HepG2 (cell line): ENCODE measurements at regions not wholly inside any gene's neighbourhood (a gene's known extent, or its start where the extent isn't known, plus 50 kb on each side); places are given as distances from the start of the nearest gene placed in this dataset.

Experiments
- ATAC-seq: fragments of 200-7000 bp; cut with Tn5 transposase; 3 replicates; pipeline ENCODE4 v1.9.1; 2020; ENCODE audit warnings: mild to moderate bottlenecking, moderate library complexity
- BruUV-seq: library from RNA; stranded (reverse); fragments of 400-500 nt; replicated peaks from 2 replicates; lab custom pipeline; 2021; lab: Mats Ljungman, UMichigan
- CTCF ChIA-PET: fragments of 300-600 bp; formaldehyde crosslinking; extraction: SDS; loops from one replicate; lab custom pipeline; 2021; ENCODE audit warnings: low total read pairs, inconsistent platforms, low intra/inter-chr PET ratio; lab: Yijun Ruan, JAX
- POLR2A ChIA-PET: fragments of 350-600 bp; sonication (Branson Sonifier 250); formaldehyde crosslinking; loops from one replicate; lab custom pipeline; 2020; ENCODE audit warnings: antibody characterized with exemption, inconsistent platforms; lab: Yijun Ruan, JAX
- DNase-seq: peaks from one replicate; pipeline ENCODE4 v3.0.0-alpha.2; 2015; ENCODE audit warnings: low spot score
- FAIRE-seq: peaks from 3 replicates; lab custom pipeline; 2011; peaks lifted over from hg19 to GRCh38; lab: Jason Lieb, UNC
- H2AFZ ChIP-seq: one replicate; pipeline ENCODE4 v1.6.1; 2011; ENCODE audit warnings: low read length, inconsistent platforms
- H3K27ac ChIP-seq: fragments of 300-600 bp; 3 replicates; pipeline ENCODE4 v1.8.0; 2011; ENCODE audit warnings: mixed run types, mild to moderate bottlenecking, mixed read lengths, low read length, inconsistent platforms; ENCODE audit not compliant: insufficient read depth; ENCODE audit errors: extremely low read length
- H3K27me3 ChIP-seq, 2 experiments: fragments of 200-600 bp in 1 of 2; 2 replicates in 1 of 2; 3 replicates in 1 of 2; pipeline versions ENCODE4 v1.6.0 to v1.8.0; 2011; ENCODE audit warnings: low read length in 2 of 2, mild to moderate bottlenecking in 2 of 2, moderate library complexity in 2 of 2, inconsistent platforms in 1 of 2; ENCODE audit not compliant: insufficient read depth in 2 of 2, control insufficient read depth in 1 of 2
- H3K36me3 ChIP-seq, 2 experiments: fragments of 200-600 bp in 1 of 2; replicated peaks in 1 of 2; 2 replicates in 1 of 2; 3 replicates in 1 of 2; pipeline versions ENCODE4 v1.5.1 to v1.8.0; 2011; ENCODE audit warnings: low read length in 2 of 2, inconsistent platforms in 1 of 2; ENCODE audit not compliant: insufficient read depth in 2 of 2, control insufficient read depth in 1 of 2
- H3K4me1 ChIP-seq: 2 replicates; pipeline ENCODE4 v1.5.1; 2012; ENCODE audit warnings: low read length, inconsistent platforms; ENCODE audit not compliant: insufficient read depth
- H3K4me2 ChIP-seq: 2 replicates; pipeline ENCODE4 v1.6.0; 2011; ENCODE audit warnings: low read depth, low read length, inconsistent platforms
- H3K4me3 ChIP-seq, 3 experiments: fragments of 200-600 bp in 1 of 3; sonication (generic), shearing (Covaris generic) in 1 of 3; replicated peaks in 1 of 3; 2 replicates each; pipeline ENCODE4 v1.5.1; 2011 to 2016; ENCODE audit warnings: low read length in 3 of 3, inconsistent platforms in 2 of 3, low read depth in 2 of 3, mild to moderate bottlenecking in 2 of 3, control low read depth in 1 of 3, mixed read lengths in 1 of 3; ENCODE audit not compliant: insufficient read depth in 1 of 3
- H3K79me2 ChIP-seq: one replicate; pipeline ENCODE4 v1.6.1; 2011; ENCODE audit warnings: low read length, inconsistent platforms; ENCODE audit not compliant: insufficient read depth
- H3K9ac ChIP-seq: 2 replicates; pipeline ENCODE4 v1.6.0; 2011; ENCODE audit warnings: mild to moderate bottlenecking, low read depth, low read length, inconsistent platforms; ENCODE audit not compliant: insufficient read depth
- H3K9me3 ChIP-seq: 2 replicates; pipeline ENCODE4 v1.5.1; 2012; ENCODE audit warnings: mild to moderate bottlenecking, low read length
- H4K20me1 ChIP-seq: 2 replicates; pipeline ENCODE4 v1.6.0; 2011; ENCODE audit warnings: inconsistent platforms, mild to moderate bottlenecking, low read length, moderate library complexity; ENCODE audit not compliant: insufficient read depth
- ATF5 ChIP-seq: sonication (generic); formaldehyde crosslinking; IDR thresholded peaks from 2 replicates; pipeline ENCODE4 v1.4.0; 2020; ENCODE audit warnings: mild to moderate bottlenecking, low read depth, missing genetic modification reagents
- FLYWCH1 ChIP-seq: sonication (generic); formaldehyde crosslinking; IDR thresholded peaks from 2 replicates; pipeline ENCODE4 v1.8.1; 2023; ENCODE audit warnings: mild to moderate bottlenecking, missing genetic modification reagents
- GZF1 ChIP-seq: sonication (generic); formaldehyde crosslinking; IDR thresholded peaks from 2 replicates; pipeline ENCODE4 v1.5.1; 2020; ENCODE audit warnings: mild to moderate bottlenecking, missing genetic modification reagents
- KAT8 ChIP-seq: IDR thresholded peaks from 2 replicates; pipeline ENCODE4 v1.6.1; 2016; ENCODE audit warnings: missing genetic modification reagents, missing compliant biosample characterization
- KDM5A ChIP-seq: fragments of 200-600 bp; sonication (generic); IDR thresholded peaks from 2 replicates; pipeline ENCODE4 v1.7.0; 2018; ENCODE audit warnings: antibody characterized with exemption, mild to moderate bottlenecking, low read length, borderline replicate concordance
- NR2F6 ChIP-seq, 2 experiments: IDR thresholded peaks; 2 replicates each; pipeline ENCODE4 v1.6.1; 2016; ENCODE audit warnings: antibody characterized with exemption in 1 of 2, mild to moderate bottlenecking in 1 of 2
- RBM22 ChIP-seq: fragments of 200-400 bp; formaldehyde crosslinking; optimal IDR thresholded peaks from 2 replicates; pipeline ENCODE3; 2017; ENCODE audit warnings: mild to moderate bottlenecking, low read length, moderate library complexity
- REPIN1 ChIP-seq: sonication (generic); formaldehyde crosslinking; IDR thresholded peaks from 2 replicates; pipeline ENCODE4 v1.8.0; 2022; ENCODE audit warnings: missing genetic modification reagents, low read depth, mild to moderate bottlenecking, borderline replicate concordance
- RFX1 ChIP-seq: fragments of 450-650 bp; IDR thresholded peaks from 2 replicates; pipeline ENCODE4 v1.6.1; 2017
- SKI ChIP-seq: fragments of 450-650 bp; IDR thresholded peaks from one replicate; pipeline ENCODE4 v1.6.1; 2018; ENCODE audit warnings: mild to moderate bottlenecking; ENCODE audit not compliant: partially characterized antibody
- SRSF9 ChIP-seq: fragments of 200-400 bp; formaldehyde crosslinking; IDR thresholded peaks from 2 replicates; pipeline ENCODE4 v1.6.1; 2018; ENCODE audit warnings: borderline replicate concordance, mild to moderate bottlenecking, low read depth, low read length; ENCODE audit not compliant: insufficient read depth, poor library complexity, severe bottlenecking
- STAT6 ChIP-seq: sonication (generic); formaldehyde crosslinking; IDR thresholded peaks from 2 replicates; pipeline ENCODE4 v1.4.0; 2020; ENCODE audit warnings: missing genetic modification reagents, mild to moderate bottlenecking, borderline replicate concordance
- ZNF138 ChIP-seq: sonication (generic); formaldehyde crosslinking; IDR thresholded peaks from 2 replicates; pipeline ENCODE4 v1.5.0; 2020; ENCODE audit warnings: mild to moderate bottlenecking, low read depth, missing genetic modification reagents
- ZNF367 ChIP-seq: sonication (generic); formaldehyde crosslinking; IDR thresholded peaks from 2 replicates; pipeline ENCODE4 v1.4.0; 2020; ENCODE audit warnings: missing genetic modification reagents, borderline replicate concordance
- ZNF383 ChIP-seq: sonication (generic); formaldehyde crosslinking; IDR thresholded peaks from 2 replicates; pipeline ENCODE4 v1.4.0; 2020; ENCODE audit warnings: missing genetic modification reagents, mild to moderate bottlenecking, borderline replicate concordance
- ZNF580 ChIP-seq: IDR thresholded peaks from 2 replicates; pipeline ENCODE4 v1.6.1; 2016; ENCODE audit warnings: low read depth, borderline replicate concordance
- ZNF644 ChIP-seq: IDR thresholded peaks from 2 replicates; pipeline ENCODE4 v1.6.1; 2016; ENCODE audit warnings: low read depth
- WGBS: methylation state at CpG from one replicate; pipeline ENCODE4 v1.1.6; 2017; ENCODE audit warnings: low lambda C conversion rate; 5-methylcytosine and 5-hydroxymethylcytosine counted together
- in situ Hi-C: cut with HindIII; loops from 2 replicates; pipeline ENCODE4 v1.10.0; 2017; ENCODE audit warnings: low pct_unique_long_range_greater_than_20kb; ENCODE audit not compliant: extremely low pct_ligation_motif_present
- intact Hi-C: fragments of 100-400 bp; cut with micrococcal nuclease; formaldehyde crosslinking; loops from one replicate; pipeline ENCODE4 v1.10.0; 2022; ENCODE audit not compliant: unreplicated experiment

- Histone ChIP-seq H3K9me3 (no peaks in the 10 kb centered on the region), H3K79me2 (no peaks in the 10 kb centered on the region), H3K27ac (no peak overlapping the region), H3K36me3 (no peaks in the 10 kb centered on the region), H3K4me2 (no peak overlapping the region), H3K4me3 (no peak overlapping the region), H3K4me1 (no peaks in the 10 kb centered on the region), H2AFZ (no peak overlapping the region), H3K27me3 (no peaks in the 10 kb centered on the region; a peak in 1 of 5 replicates), H4K20me1 (no peaks in the 10 kb centered on the region), H3K9ac (no peak overlapping the region)
- no peak for DNase-seq
- in situ Hi-C loops, result no loop called here
- ChIA-PET CTCF (no interaction called here), POLR2A (no interaction called here)
- no TSS peak for BruUV-seq
- no peak for ATAC-seq
- WGBS, result 0% methylated on average over 1 of the region's 1 CpG
- FAIRE-seq, result no peak
- intact Hi-C loops, result no loop called here
- no peak for TF ChIP-seq SKI
- TF ChIP-seq ZNF383 (CRISPR knock-in tag), result no peak
- TF ChIP-seq ATF5 (CRISPR knock-in tag), result no peak
- no peak for TF ChIP-seq NR2F6 (IDR thresholded peaks at IDR 0.05)
- no peak for TF ChIP-seq NR2F6 (CRISPR knock-in tag; IDR thresholded peaks at IDR 0.05)
- TF ChIP-seq ZNF580 (CRISPR knock-in tag), result no peak
- no peak for TF ChIP-seq RBM22
- TF ChIP-seq RFX1, result no peak
- TF ChIP-seq ZNF644, result no peak
- TF ChIP-seq STAT6 (CRISPR knock-in tag), result no peak
- no peak for TF ChIP-seq ZNF367 (CRISPR knock-in tag)
- TF ChIP-seq GZF1 (CRISPR knock-in tag), result no peak
- no peak for TF ChIP-seq FLYWCH1 (CRISPR knock-in tag)
- TF ChIP-seq REPIN1 (CRISPR knock-in tag), result no peak
- TF ChIP-seq KAT8 (CRISPR knock-in tag), result no peak
- no peak for TF ChIP-seq SRSF9
- no peak for TF ChIP-seq ZNF138 (CRISPR knock-in tag)
- no peak for TF ChIP-seq KDM5A
Measured at GRCh38 chr4:138611017-138611416, 368.9 kb upstream of the SLC7A11 start.
